ENCODE measurements at regions not wholly inside any gene's neighbourhood (a gene's known extent, or its start where the extent isn't known, plus 50 kb on each side); places are given as distances from the start of the nearest gene placed in this dataset.

GRCh38 chr14:86892152-86892956, 1100.6 kb downstream of the GALC start (continued):
- peak; percentile 68 for TF ChIP-seq PAXIP1 (CRISPR knock-in tag; conservative IDR thresholded peaks at IDR 0.05)
- no peak for TF ChIP-seq PRDM15 (CRISPR knock-in tag; IDR thresholded peaks at IDR 0.05)
- TF ChIP-seq MLX (CRISPR knock-in tag; IDR thresholded peaks at IDR 0.05): no peak
- peak; percentile 15; the same call in 1 of the 2 replicates for TF ChIP-seq ZNF609 (CRISPR knock-in tag; IDR thresholded peaks at IDR 0.05; ENCODE audit: borderline replicate concordance)
- TF ChIP-seq NFE2L1 (CRISPR knock-in tag; IDR thresholded peaks at IDR 0.05; ENCODE audit: borderline replicate concordance): no peak
- TF ChIP-seq ZNF704 (CRISPR knock-in tag; IDR thresholded peaks at IDR 0.05; ENCODE audit: borderline replicate concordance): no peak
- no peak for TF ChIP-seq CREB3 (CRISPR knock-in tag; IDR thresholded peaks at IDR 0.05)
- no peak for TF ChIP-seq PLSCR1 (CRISPR knock-in tag; IDR thresholded peaks at IDR 0.05; ENCODE audit: borderline replicate concordance)
- 0 out of 2 replicates have a peak, but pooled peaks have one; percentile 22 for TF ChIP-seq TARDBP (CRISPR knock-in tag; IDR thresholded peaks at IDR 0.05)
- peak; percentile 47; the same call in 1 of the 2 replicates for TF ChIP-seq MIXL1 (CRISPR knock-in tag; IDR thresholded peaks at IDR 0.05)
